ENCODE measurements at regions not wholly inside any gene's neighbourhood (a gene's known extent, or its start where the extent isn't known, plus 50 kb on each side); places are given as distances from the start of the nearest gene placed in this dataset.
"Not testable (repeated sequence)": the region's sequence is repeated elsewhere in the genome, so short reads cannot be mapped to it uniquely, and the experiment has no call there.

- DNase-seq (ENCODE audit: low read depth): no peak
Observed at GRCh38 chr3:145272684-145273083, 888.3 kb downstream of the PLOD2 start.

- no peak for DNase-seq (ENCODE audit: low read depth)
Observed at GRCh38 chr3:145282505-145282904, 878.5 kb downstream of the PLOD2 start.

GRCh38 chr3:145286937-145287336, 874.0 kb downstream of the PLOD2 start:
- DNase-seq (ENCODE audit: low read depth): no peak

- DNase-seq (ENCODE audit: low read depth): no peak
Observed at GRCh38 chr3:145290010-145290409, 871.0 kb downstream of the PLOD2 start.

- DNase-seq (ENCODE audit: low read depth): no peak
Observed at GRCh38 chr3:145294572-145294971, 866.4 kb downstream of the PLOD2 start.

- DNase-seq (ENCODE audit: low read depth): no peak
Observed at GRCh38 chr3:145307272-145307671, 853.7 kb downstream of the PLOD2 start.

GRCh38 chr3:145313751-145314150, 847.2 kb downstream of the PLOD2 start:
- DNase-seq (ENCODE audit: low read depth): no peak

- DNase-seq (ENCODE audit: low read depth): not testable (repeated sequence)
Observed at GRCh38 chr3:145316253-145316652, 844.7 kb downstream of the PLOD2 start.

- DNase-seq (ENCODE audit: low read depth): no peak
Observed at GRCh38 chr3:145326666-145327065, 834.3 kb downstream of the PLOD2 start.

- DNase-seq (ENCODE audit: low read depth): not testable (repeated sequence)
Observed at GRCh38 chr3:145333427-145333826, 827.6 kb downstream of the PLOD2 start.

- DNase-seq (ENCODE audit: low read depth): no peak
Observed at GRCh38 chr3:145333931-145334330, 827.1 kb downstream of the PLOD2 start.

GRCh38 chr3:145355206-145355605, 805.8 kb downstream of the PLOD2 start:
- no peak for DNase-seq (ENCODE audit: low read depth)

- DNase-seq (ENCODE audit: low read depth): no peak
Observed at GRCh38 chr3:145357453-145357852, 803.5 kb downstream of the PLOD2 start.

- no peak for DNase-seq (ENCODE audit: low read depth)
Observed at GRCh38 chr3:145359040-145359439, 801.9 kb downstream of the PLOD2 start.

GRCh38 chr3:145368748-145369147, 792.2 kb downstream of the PLOD2 start:
- no peak for DNase-seq (ENCODE audit: low read depth)

- no peak for DNase-seq (ENCODE audit: low read depth)
Observed at GRCh38 chr3:145370870-145371269, 790.1 kb downstream of the PLOD2 start.

GRCh38 chr3:145377301-145377700, 783.7 kb downstream of the PLOD2 start:
- no peak for DNase-seq (ENCODE audit: low read depth)

- DNase-seq (ENCODE audit: low read depth): no peak
Observed at GRCh38 chr3:145383416-145383815, 777.6 kb downstream of the PLOD2 start.

- DNase-seq (ENCODE audit: low read depth): no peak
Observed at GRCh38 chr3:145384307-145384706, 776.7 kb downstream of the PLOD2 start.

GRCh38 chr3:145387211-145387610, 773.8 kb downstream of the PLOD2 start:
- DNase-seq (ENCODE audit: low read depth): no peak

GRCh38 chr3:145395421-145395820, 765.6 kb downstream of the PLOD2 start:
- DNase-seq (ENCODE audit: low read depth): no peak

GRCh38 chr3:145411605-145412004, 749.4 kb downstream of the PLOD2 start:
- no peak for DNase-seq (ENCODE audit: low read depth)

- no peak for DNase-seq (ENCODE audit: low read depth)
Observed at GRCh38 chr3:145417678-145418077, 743.3 kb downstream of the PLOD2 start.

GRCh38 chr3:145422556-145422955, 738.4 kb downstream of the PLOD2 start:
- no peak for DNase-seq (ENCODE audit: low read depth)

- DNase-seq (ENCODE audit: low read depth): no peak
Observed at GRCh38 chr3:145427355-145427754, 733.6 kb downstream of the PLOD2 start.

Data from GM04503 (cell line).